ENCODE measurements at regions not wholly inside any gene's neighbourhood (a gene's known extent, or its start where the extent isn't known, plus 50 kb on each side); places are given as distances from the start of the nearest gene placed in this dataset.
"Not testable (repeated sequence)": the region's sequence is repeated elsewhere in the genome, so short reads cannot be mapped to it uniquely, and the experiment has no call there.

GRCh38 chr1:192862271-192862670 is 53.4 kb downstream of the RGS2 start:
- DNase-seq: no peak

- DNase-seq: no peak
Observed at GRCh38 chr1:192866241-192866868, 57.5 kb downstream of the RGS2 start.

- DNase-seq: no peak
Observed at GRCh38 chr1:192867180-192867579, 58.3 kb downstream of the RGS2 start.

GRCh38 chr1:192869308-192869940 is 60.6 kb downstream of the RGS2 start:
- DNase-seq: no peak

- DNase-seq: no peak
Observed at GRCh38 chr1:192872010-192872409, 63.2 kb downstream of the RGS2 start.

- DNase-seq: no peak
Observed at GRCh38 chr1:192873836-192874235, 65.0 kb downstream of the RGS2 start.

- DNase-seq: no peak
Observed at GRCh38 chr1:192876633-192877032, 67.8 kb downstream of the RGS2 start.

GRCh38 chr1:192877283-192877886 is 68.5 kb downstream of the RGS2 start:
- no peak for DNase-seq

- DNase-seq: no peak
Observed at GRCh38 chr1:192878249-192878648, 69.4 kb downstream of the RGS2 start.

- no peak for DNase-seq
Observed at GRCh38 chr1:192879406-192879805, 70.6 kb downstream of the RGS2 start.

- no peak for DNase-seq
Observed at GRCh38 chr1:192880231-192880630, 71.4 kb downstream of the RGS2 start.

- no peak for DNase-seq
Observed at GRCh38 chr1:192884241-192884640, 75.4 kb downstream of the RGS2 start.

- DNase-seq: not testable (repeated sequence)
Observed at GRCh38 chr1:192885387-192885786, 76.5 kb downstream of the RGS2 start.

GRCh38 chr1:192887426-192887825 is 78.6 kb downstream of the RGS2 start:
- no peak for DNase-seq

GRCh38 chr1:192888574-192888973 is 79.7 kb downstream of the RGS2 start:
- DNase-seq: no peak

GRCh38 chr1:192889082-192889481 is 80.2 kb downstream of the RGS2 start:
- no peak for DNase-seq

GRCh38 chr1:192890134-192890533 is 81.3 kb downstream of the RGS2 start:
- no peak for DNase-seq

- no peak for DNase-seq
Observed at GRCh38 chr1:192892934-192893333, 84.1 kb downstream of the RGS2 start.

GRCh38 chr1:192895487-192895886 is 86.6 kb downstream of the RGS2 start:
- not testable (repeated sequence) for DNase-seq

- DNase-seq: no peak
Observed at GRCh38 chr1:192896376-192896775, 87.5 kb downstream of the RGS2 start.

- DNase-seq: no peak
Observed at GRCh38 chr1:192901500-192901899, 92.7 kb downstream of the RGS2 start.

GRCh38 chr1:192903142-192903541 is 94.3 kb downstream of the RGS2 start:
- DNase-seq: no peak

- DNase-seq: peak; percentile 6
Observed at GRCh38 chr1:192904438-192904895, 95.6 kb downstream of the RGS2 start.

- DNase-seq: no peak
Observed at GRCh38 chr1:192905049-192905448, 96.2 kb downstream of the RGS2 start.

Measured in activated CD4-positive, alpha-beta T cell treated with anti-CD3 and anti-CD28 coated beads for 48 hours (primary cell).